DOHH2 (cell line): ENCODE measurements at regions not wholly inside any gene's neighbourhood (a gene's known extent, or its start where the extent isn't known, plus 50 kb on each side); places are given as distances from the start of the nearest gene placed in this dataset.

Experiments used
- CTCF ChIP-seq: fragments of 200-600 bp; sonication (generic); IDR thresholded peaks from one replicate; pipeline ENCODE4 v1.5.1; 2014; ENCODE audit warnings: antibody characterized with exemption, mild to moderate bottlenecking, low read depth, low read length; ENCODE audit not compliant: poor library complexity, severe bottlenecking
- EZH2phosphoT487 ChIP-seq: fragments of 200-600 bp; sonication (generic); IDR thresholded peaks from 2 replicates; pipeline ENCODE4 v1.6.1; 2017; ENCODE audit warnings: borderline replicate concordance, mild to moderate bottlenecking, antibody characterized with exemption, low read length, moderate library complexity, mixed read lengths

- no peak for TF ChIP-seq CTCF
- no peak for TF ChIP-seq EZH2phosphoT487
Observed at GRCh38 chr12:45570501-45570900, 159.0 kb upstream of the ARID2 start.
